GM12878 (cell line): ENCODE measurements at regions not wholly inside any gene's neighbourhood (a gene's known extent, or its start where the extent isn't known, plus 50 kb on each side); places are given as distances from the start of the nearest gene placed in this dataset.

Experiments
- CREB1 ChIP-seq: IDR thresholded peaks from 2 replicates; pipeline ENCODE4 v1.6.1; 2012; ENCODE audit warnings: low read depth, mild to moderate bottlenecking, inconsistent platforms
- E2F4 ChIP-seq: IDR thresholded peaks from 2 replicates; pipeline ENCODE4 v1.6.1; 2012; ENCODE audit warnings: low read depth, low read length, improper control_type of control experiment
- GABPA ChIP-seq: IDR thresholded peaks from 2 replicates; pipeline ENCODE4 v1.6.1; 2014; ENCODE audit warnings: antibody characterized with exemption, low read depth, mild to moderate bottlenecking, inconsistent platforms
- KAT2A ChIP-seq: conservative IDR thresholded peaks from 2 replicates; pipeline ENCODE4 v1.6.1; 2011; ENCODE audit warnings: low read depth, low read length; ENCODE audit not compliant: control insufficient read depth
- NKRF ChIP-seq: fragments of 450-650 bp; conservative IDR thresholded peaks from 2 replicates; pipeline ENCODE4 v1.6.1; 2017; ENCODE audit warnings: mild to moderate bottlenecking, moderate library complexity
- RFX5 ChIP-seq: IDR thresholded peaks from 2 replicates; pipeline ENCODE4 v1.6.1; 2011; ENCODE audit warnings: low read depth, low read length, improper control_type of control experiment
- SMAD1 ChIP-seq: fragments of 450-650 bp; IDR thresholded peaks from 2 replicates; pipeline ENCODE4 v1.6.1; 2018; ENCODE audit warnings: mild to moderate bottlenecking, low read depth; ENCODE audit not compliant: partially characterized antibody
- SREBF1 ChIP-seq: IDR thresholded peaks from 2 replicates; pipeline ENCODE4 v1.6.1; 2012; ENCODE audit warnings: mild to moderate bottlenecking, low read length
- TCF3 ChIP-seq: IDR thresholded peaks from 2 replicates; pipeline ENCODE4 v1.6.1; 2012; ENCODE audit warnings: low read depth, mild to moderate bottlenecking, low read length, borderline replicate concordance; ENCODE audit not compliant: insufficient read depth
- ZNF687 ChIP-seq: fragments of 450-650 bp; IDR thresholded peaks from 2 replicates; pipeline ENCODE4 v1.6.1; 2017; ENCODE audit warnings: mild to moderate bottlenecking, moderate library complexity

GRCh38 chr9:12955510-12956163 is 180.8 kb downstream of the LURAP1L start (continued):
- no peak for TF ChIP-seq E2F4
- TF ChIP-seq GABPA, result no peak
- no peak for TF ChIP-seq NKRF
- TF ChIP-seq TCF3, result no peak
- TF ChIP-seq SMAD1, result no peak
- no peak for TF ChIP-seq KAT2A
- TF ChIP-seq CREB1, result no peak
- no peak for TF ChIP-seq SREBF1
- TF ChIP-seq ZNF687, result no peak
- no peak for TF ChIP-seq RFX5
- TF ChIP-seq, all 136 proteins: peak for 0
